Hypothalamus (tissue), 51 donors: ENCODE measurements at regions not wholly inside any gene's neighbourhood (a gene's known extent, or its start where the extent isn't known, plus 50 kb on each side); places are given as distances from the start of the nearest gene placed in this dataset.

Experiments
- DNase-seq, 51 donors: peaks; one replicate each; lab custom pipeline; 2025; lab: John Stamatoyannopoulos, UW

DNA sequence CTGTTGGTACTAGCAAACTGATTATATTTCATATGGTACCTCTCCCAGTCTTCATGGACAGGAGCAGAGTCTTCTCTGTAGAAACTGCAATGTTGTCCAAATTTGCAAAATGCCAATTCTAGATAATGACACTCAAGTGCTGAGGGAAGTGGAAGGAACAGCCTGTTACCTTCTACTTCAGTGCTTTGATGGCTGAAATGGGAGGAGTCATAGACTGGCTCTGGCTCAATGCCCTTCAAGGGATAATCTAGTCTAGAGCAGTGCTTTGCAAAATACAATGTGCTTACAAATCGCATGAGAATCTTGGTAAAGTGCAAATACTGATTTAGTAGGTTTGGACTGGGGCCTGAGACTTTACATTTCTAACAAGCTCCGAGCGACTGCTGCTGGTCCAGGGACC lies 51.7 kb upstream of the ACP3 start:
- DNase-seq = no peak

GRCh38 chr3:132267391-132267993 lies 49.7 kb upstream of the ACP3 start:
- no peak for DNase-seq
